PC-9 (cell line): ENCODE measurements at regions not wholly inside any gene's neighbourhood (a gene's known extent, or its start where the extent isn't known, plus 50 kb on each side); places are given as distances from the start of the nearest gene placed in this dataset.

Source experiments
- EZH2 ChIP-seq: fragments of 200-600 bp; sonication (generic); IDR thresholded peaks from 2 replicates; pipeline ENCODE4 v1.8.0; 2017; ENCODE audit warnings: antibody characterized with exemption, low read depth
- TF ChIP-seq, protein P1 (sequence below): fragments of 200-600 bp; sonication (generic); conservative IDR thresholded peaks from 2 replicates; pipeline ENCODE4 v1.6.1; 2017; ENCODE audit warnings: mixed run types, antibody characterized with exemption, mild to moderate bottlenecking, moderate library complexity

DNA sequence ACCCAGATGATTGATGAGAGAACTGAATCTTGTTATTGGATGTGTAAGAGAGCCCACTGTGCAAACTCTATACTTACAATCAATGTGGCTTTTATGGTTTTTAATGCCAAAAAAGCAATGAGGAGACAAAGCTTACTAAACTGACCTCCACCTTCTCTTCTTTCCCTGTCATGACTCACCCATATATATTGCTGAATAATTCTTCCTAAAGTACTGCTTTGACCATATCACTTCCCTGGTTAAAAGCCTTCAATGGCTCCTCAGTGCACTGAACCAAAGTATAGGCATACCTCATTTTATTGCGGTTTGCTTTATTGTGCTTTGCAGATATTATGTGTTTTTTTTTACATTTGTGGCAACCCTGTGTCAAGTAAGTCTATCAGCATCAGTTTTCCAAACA, 138.4 kb upstream of the PELI2 start:
- TF ChIP-seq EZH2 = no peak
- TF ChIP-seq, protein P1, sequence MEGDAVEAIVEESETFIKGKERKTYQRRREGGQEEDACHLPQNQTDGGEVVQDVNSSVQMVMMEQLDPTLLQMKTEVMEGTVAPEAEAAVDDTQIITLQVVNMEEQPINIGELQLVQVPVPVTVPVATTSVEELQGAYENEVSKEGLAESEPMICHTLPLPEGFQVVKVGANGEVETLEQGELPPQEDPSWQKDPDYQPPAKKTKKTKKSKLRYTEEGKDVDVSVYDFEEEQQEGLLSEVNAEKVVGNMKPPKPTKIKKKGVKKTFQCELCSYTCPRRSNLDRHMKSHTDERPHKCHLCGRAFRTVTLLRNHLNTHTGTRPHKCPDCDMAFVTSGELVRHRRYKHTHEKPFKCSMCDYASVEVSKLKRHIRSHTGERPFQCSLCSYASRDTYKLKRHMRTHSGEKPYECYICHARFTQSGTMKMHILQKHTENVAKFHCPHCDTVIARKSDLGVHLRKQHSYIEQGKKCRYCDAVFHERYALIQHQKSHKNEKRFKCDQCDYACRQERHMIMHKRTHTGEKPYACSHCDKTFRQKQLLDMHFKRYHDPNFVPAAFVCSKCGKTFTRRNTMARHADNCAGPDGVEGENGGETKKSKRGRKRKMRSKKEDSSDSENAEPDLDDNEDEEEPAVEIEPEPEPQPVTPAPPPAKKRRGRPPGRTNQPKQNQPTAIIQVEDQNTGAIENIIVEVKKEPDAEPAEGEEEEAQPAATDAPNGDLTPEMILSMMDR = no peak
